Neural progenitor cell (in vitro differentiated cells): ENCODE measurements at regions not wholly inside any gene's neighbourhood (a gene's known extent, or its start where the extent isn't known, plus 50 kb on each side); places are given as distances from the start of the nearest gene placed in this dataset.
"Not testable (repeated sequence)": the region's sequence is repeated elsewhere in the genome, so short reads cannot be mapped to it uniquely, and the experiment has no call there.

ENCODE experiments used
- CTCF ChIP-seq: fragments of 200-600 bp; sonication (generic); IDR thresholded peaks from 2 replicates; pipeline ENCODE4 v1.5.1; 2017; ENCODE audit warnings: antibody characterized with exemption, mild to moderate bottlenecking
- EZH2phosphoT487 ChIP-seq: fragments of 200-600 bp; sonication (generic); IDR thresholded peaks from 2 replicates; pipeline ENCODE4 v1.6.1; 2017; ENCODE audit warnings: antibody characterized with exemption

DNA sequence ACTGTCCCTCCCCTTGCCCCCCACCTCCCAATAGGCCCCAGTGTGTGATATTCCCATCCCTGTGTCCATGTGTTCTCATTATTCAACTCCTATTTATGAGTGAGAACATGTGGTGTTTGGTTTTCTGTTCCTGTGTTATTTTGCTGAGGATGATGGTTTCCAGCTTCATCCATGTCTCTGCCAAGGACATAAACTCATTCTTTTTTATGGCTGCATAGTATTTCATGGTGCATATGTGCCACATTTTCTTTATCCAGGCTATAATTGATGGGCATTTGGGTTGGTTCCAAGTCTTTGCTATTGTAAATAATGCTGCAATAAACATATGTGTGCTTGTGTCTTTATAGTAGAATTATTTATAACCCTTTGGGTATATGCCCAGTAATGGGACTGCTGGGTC is 233.5 kb upstream of the MAF start:
- not testable (repeated sequence) for TF ChIP-seq CTCF, EZH2phosphoT487
